NB4 (cell line): ENCODE measurements at regions not wholly inside any gene's neighbourhood (a gene's known extent, or its start where the extent isn't known, plus 50 kb on each side); places are given as distances from the start of the nearest gene placed in this dataset.

Experiments
- DNase-seq: peaks from one replicate; pipeline ENCODE4 v3.0.0; 2010; ENCODE audit warnings: low read depth
- H3K4me3 ChIP-seq: one replicate; pipeline ENCODE4 v1.5.1; 2011; ENCODE audit warnings: mild to moderate bottlenecking, low read depth, low read length, moderate library complexity
- MAX ChIP-seq: IDR thresholded peaks from 2 replicates; pipeline ENCODE4 v1.6.1; 2011; ENCODE audit warnings: low read depth, low read length
- MYC ChIP-seq: IDR thresholded peaks from 2 replicates; pipeline ENCODE4 v1.6.1; 2011; ENCODE audit warnings: low read depth, low read length
- POLR2A ChIP-seq: IDR thresholded peaks from 2 replicates; pipeline ENCODE4 v1.6.1; 2011; ENCODE audit warnings: mild to moderate bottlenecking; ENCODE audit not compliant: insufficient read length; ENCODE audit errors: extremely low read depth
- TF ChIP-seq, protein P1 (sequence below): IDR thresholded peaks from one replicate; pipeline ENCODE4 v1.5.1; 2012; ENCODE audit warnings: low read depth, low read length

DNA sequence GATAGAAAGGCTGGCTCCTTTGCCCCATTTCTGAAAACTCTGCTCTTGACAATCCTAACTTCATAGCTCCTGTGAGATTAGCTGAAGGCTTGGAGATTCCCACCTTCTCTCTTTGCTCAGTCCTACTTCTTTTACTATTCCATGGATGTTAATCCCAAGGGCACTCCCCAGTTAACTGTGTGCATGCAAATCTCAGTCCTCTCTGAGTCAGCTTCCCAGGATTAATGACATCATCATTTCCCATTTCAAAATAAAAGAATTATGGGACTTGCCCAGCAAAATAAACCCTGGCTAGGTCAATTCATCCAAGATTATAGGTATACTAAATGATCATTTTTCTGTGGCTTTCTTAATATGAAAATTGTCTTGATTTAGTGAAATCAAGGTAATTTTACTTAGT is 328.6 kb upstream of the NR3C2 start:
- H3K4me3 ChIP-seq: no peak overlapping the region
- TF ChIP-seq POLR2A: no peak
- DNase-seq: no peak

DNA sequence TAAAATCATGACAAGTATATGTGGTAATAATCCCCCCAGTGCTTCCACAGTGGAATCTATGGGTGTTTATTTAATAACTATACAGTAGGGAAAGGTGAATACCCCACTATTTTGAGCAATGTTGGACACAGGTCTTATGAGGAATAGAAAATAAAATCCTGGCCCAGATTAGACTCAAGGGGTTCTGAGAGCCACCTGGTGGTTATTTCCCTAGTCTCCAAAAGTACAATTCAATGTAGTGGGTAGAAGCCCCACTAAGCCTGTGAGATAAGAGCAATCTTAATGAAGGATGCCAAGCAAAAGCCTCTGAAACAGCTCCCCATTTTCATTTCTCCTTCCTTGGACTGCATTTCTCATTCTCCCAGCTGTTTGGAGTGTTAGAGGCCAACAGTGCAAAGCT is 328.2 kb upstream of the NR3C2 start:
- TF ChIP-seq POLR2A (no peak), MYC (no peak), MAX (no peak)
- TF ChIP-seq, protein P1, sequence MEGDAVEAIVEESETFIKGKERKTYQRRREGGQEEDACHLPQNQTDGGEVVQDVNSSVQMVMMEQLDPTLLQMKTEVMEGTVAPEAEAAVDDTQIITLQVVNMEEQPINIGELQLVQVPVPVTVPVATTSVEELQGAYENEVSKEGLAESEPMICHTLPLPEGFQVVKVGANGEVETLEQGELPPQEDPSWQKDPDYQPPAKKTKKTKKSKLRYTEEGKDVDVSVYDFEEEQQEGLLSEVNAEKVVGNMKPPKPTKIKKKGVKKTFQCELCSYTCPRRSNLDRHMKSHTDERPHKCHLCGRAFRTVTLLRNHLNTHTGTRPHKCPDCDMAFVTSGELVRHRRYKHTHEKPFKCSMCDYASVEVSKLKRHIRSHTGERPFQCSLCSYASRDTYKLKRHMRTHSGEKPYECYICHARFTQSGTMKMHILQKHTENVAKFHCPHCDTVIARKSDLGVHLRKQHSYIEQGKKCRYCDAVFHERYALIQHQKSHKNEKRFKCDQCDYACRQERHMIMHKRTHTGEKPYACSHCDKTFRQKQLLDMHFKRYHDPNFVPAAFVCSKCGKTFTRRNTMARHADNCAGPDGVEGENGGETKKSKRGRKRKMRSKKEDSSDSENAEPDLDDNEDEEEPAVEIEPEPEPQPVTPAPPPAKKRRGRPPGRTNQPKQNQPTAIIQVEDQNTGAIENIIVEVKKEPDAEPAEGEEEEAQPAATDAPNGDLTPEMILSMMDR: no peak
- DNase-seq: no peak
- H3K4me3 ChIP-seq: no peak overlapping the region

DNA sequence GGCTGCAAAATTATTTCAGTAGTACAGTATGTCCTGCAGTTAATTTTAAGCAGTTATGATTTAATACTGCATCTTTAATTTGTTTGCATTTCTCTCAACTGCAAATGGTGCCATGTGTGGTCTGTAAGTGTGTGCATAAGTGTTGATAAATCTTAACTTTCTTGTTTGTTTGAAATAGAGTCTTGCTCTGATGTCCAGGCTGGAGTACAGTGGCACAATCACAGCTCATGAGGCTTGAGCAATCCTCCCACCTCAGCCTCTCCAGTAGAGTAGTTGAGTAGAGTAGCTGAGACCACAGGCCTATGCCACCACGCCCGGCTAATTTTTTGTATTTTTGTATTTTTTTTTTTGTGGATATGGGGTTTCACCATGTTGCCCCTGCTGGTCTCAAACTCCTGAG is 322.5 kb upstream of the NR3C2 start:
- no peak overlapping the region for H3K4me3 ChIP-seq
- TF ChIP-seq MYC (no peak), POLR2A (no peak), MAX (no peak)
- TF ChIP-seq, protein P1: no peak
- DNase-seq: no peak

DNA sequence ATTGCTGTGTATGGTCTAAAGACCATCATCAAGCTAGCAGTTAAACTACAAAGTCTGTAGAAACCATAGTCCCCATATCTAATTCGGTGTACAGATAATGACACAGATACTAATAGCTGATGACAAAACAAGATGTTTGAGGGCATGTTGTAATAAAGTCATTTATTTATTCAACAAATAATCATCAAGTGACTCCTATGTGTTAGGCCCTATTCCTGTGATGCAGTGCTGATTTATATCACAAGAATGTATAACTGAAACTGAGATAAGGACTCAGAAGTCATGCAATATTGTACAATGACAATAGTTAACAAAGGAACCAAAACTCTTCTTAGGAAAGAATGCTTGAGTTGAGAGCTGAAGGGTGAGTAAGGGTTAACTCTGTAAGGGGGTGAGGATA is 315.0 kb upstream of the NR3C2 start:
- no peak for DNase-seq
- no peak overlapping the region for H3K4me3 ChIP-seq

GRCh38 chr4:148749403-148749802 is 307.2 kb upstream of the NR3C2 start:
- no peak for DNase-seq
- TF ChIP-seq POLR2A (no peak), MAX (no peak), MYC (no peak)
- TF ChIP-seq, protein P1: no peak
- H3K4me3 ChIP-seq: no peak overlapping the region

More for the DNA sequence above, 315.0 kb upstream of the NR3C2 start:
- TF ChIP-seq POLR2A (no peak), MAX (no peak), MYC (no peak)
- TF ChIP-seq, protein P1: no peak

DNA sequence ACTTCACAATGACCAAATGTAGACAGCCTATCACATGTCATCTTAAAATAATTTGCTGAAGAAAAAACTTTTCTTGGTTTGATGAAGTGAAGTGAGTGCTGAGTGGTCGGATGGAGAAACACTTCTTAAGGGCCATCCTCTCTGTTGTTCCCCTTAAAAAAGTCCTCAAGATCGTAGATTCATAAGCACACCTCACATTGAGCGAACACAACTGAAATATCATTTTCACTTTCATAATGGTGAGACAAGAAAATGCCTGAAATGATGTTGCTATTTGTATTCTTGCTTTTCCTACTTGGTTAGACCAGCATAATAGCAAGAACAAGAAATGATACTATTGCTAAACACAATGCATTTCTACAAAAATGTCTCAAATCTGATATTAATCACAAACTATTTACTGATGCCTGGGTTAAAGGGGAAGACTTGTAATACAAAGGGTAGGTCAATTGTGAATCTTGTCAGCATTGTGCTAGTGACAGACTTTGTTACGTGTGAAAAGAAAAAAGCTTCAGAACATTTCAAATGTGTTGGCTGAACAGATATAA is 305.6 kb upstream of the NR3C2 start:
- DNase-seq: no peak
- no peak overlapping the region for H3K4me3 ChIP-seq
- TF ChIP-seq MAX (no peak), MYC (no peak)

GRCh38 chr4:148740701-148741100 is 298.5 kb upstream of the NR3C2 start:
- TF ChIP-seq MYC: no peak
- no peak for TF ChIP-seq MAX
- TF ChIP-seq POLR2A: no peak
- TF ChIP-seq, protein P1: no peak
- H3K4me3 ChIP-seq: no peak overlapping the region
- DNase-seq: no peak
